HepG2 (cell line): ENCODE measurements at regions not wholly inside any gene's neighbourhood (a gene's known extent, or its start where the extent isn't known, plus 50 kb on each side); places are given as distances from the start of the nearest gene placed in this dataset.

Source experiments
- ATF7-NPFF ChIP-seq: sonication (generic); formaldehyde crosslinking; IDR thresholded peaks from 2 replicates; pipeline ENCODE4 v1.8.1; 2023; ENCODE audit warnings: mild to moderate bottlenecking, low read depth, missing genetic modification reagents, moderate library complexity
- CBX5 ChIP-seq: sonication (generic); formaldehyde crosslinking; IDR thresholded peaks from 2 replicates; pipeline ENCODE4 v1.4.0; 2020; ENCODE audit warnings: missing genetic modification reagents, borderline replicate concordance
- CC2D1A ChIP-seq: sonication (generic); formaldehyde crosslinking; IDR thresholded peaks from 2 replicates; pipeline ENCODE4 v1.8.1; 2023; ENCODE audit warnings: mild to moderate bottlenecking, missing genetic modification reagents
- DMAP1 ChIP-seq: IDR thresholded peaks from 2 replicates; pipeline ENCODE4 v1.6.1; 2016
- FOXA3 ChIP-seq: IDR thresholded peaks from 2 replicates; pipeline ENCODE4 v1.6.1; 2016; ENCODE audit warnings: missing genetic modification reagents, missing compliant biosample characterization
- FOXO1 ChIP-seq: sonication (generic); formaldehyde crosslinking; IDR thresholded peaks from 2 replicates; pipeline ENCODE4 v1.4.0; 2020; ENCODE audit warnings: missing genetic modification reagents
- MIXL1 ChIP-seq: IDR thresholded peaks from 2 replicates; pipeline ENCODE4 v1.6.1; 2016
- RARA ChIP-seq: IDR thresholded peaks from 2 replicates; pipeline ENCODE4 v1.6.1; 2016; ENCODE audit warnings: missing genetic modification reagents, missing compliant biosample characterization
- SAP130 ChIP-seq: IDR thresholded peaks from 2 replicates; pipeline ENCODE4 v1.6.1; 2016; ENCODE audit warnings: low read depth
- SP5 ChIP-seq: IDR thresholded peaks from 2 replicates; pipeline ENCODE4 v1.6.1; 2016; ENCODE audit warnings: low read depth, borderline replicate concordance
- ZKSCAN8 ChIP-seq: IDR thresholded peaks from 2 replicates; pipeline ENCODE4 v1.6.1; 2016; ENCODE audit warnings: borderline replicate concordance, missing genetic modification reagents, missing compliant biosample characterization
- ZNF12 ChIP-seq: sonication (generic); formaldehyde crosslinking; IDR thresholded peaks from 2 replicates; pipeline ENCODE4 v1.5.0; 2020; ENCODE audit warnings: missing genetic modification reagents
- ZNF251 ChIP-seq: sonication (generic); formaldehyde crosslinking; IDR thresholded peaks from 2 replicates; pipeline ENCODE4 v1.9.0; 2021; ENCODE audit warnings: mild to moderate bottlenecking, missing genetic modification reagents
- ZNF644 ChIP-seq: IDR thresholded peaks from 2 replicates; pipeline ENCODE4 v1.6.1; 2016; ENCODE audit warnings: low read depth
- ZNF724P ChIP-seq: sonication (generic); formaldehyde crosslinking; IDR thresholded peaks from 2 replicates; pipeline ENCODE4 v1.8.0; 2022; ENCODE audit warnings: missing genetic modification reagents, borderline replicate concordance
- ZNF782 ChIP-seq: sonication (generic); formaldehyde crosslinking; IDR thresholded peaks from 2 replicates; pipeline ENCODE4 v1.4.0; 2020; ENCODE audit warnings: missing genetic modification reagents, mild to moderate bottlenecking, borderline replicate concordance
- ZSCAN21 ChIP-seq: sonication (generic); formaldehyde crosslinking; IDR thresholded peaks from 2 replicates; pipeline ENCODE4 v1.8.0; 2022; ENCODE audit warnings: mild to moderate bottlenecking, missing genetic modification reagents, moderate library complexity, borderline replicate concordance
- TF ChIP-seq, protein P1 (sequence below): IDR thresholded peaks from 2 replicates; pipeline ENCODE4 v1.6.1; 2016; ENCODE audit warnings: low read depth, missing genetic modification reagents, missing compliant biosample characterization
- TF ChIP-seq, protein P2 (sequence below): sonication (generic); formaldehyde crosslinking; IDR thresholded peaks from 2 replicates; pipeline ENCODE4 v1.8.0; 2022; ENCODE audit warnings: low read depth, missing genetic modification reagents
- TF ChIP-seq, protein P3 (sequence below): sonication (generic); formaldehyde crosslinking; IDR thresholded peaks from 2 replicates; pipeline ENCODE4 v1.5.1; 2020; ENCODE audit warnings: mild to moderate bottlenecking, missing genetic modification reagents, moderate library complexity
- TF ChIP-seq, protein P4 (sequence below): IDR thresholded peaks from 2 replicates; pipeline ENCODE4 v1.6.1; 2016

DNA sequence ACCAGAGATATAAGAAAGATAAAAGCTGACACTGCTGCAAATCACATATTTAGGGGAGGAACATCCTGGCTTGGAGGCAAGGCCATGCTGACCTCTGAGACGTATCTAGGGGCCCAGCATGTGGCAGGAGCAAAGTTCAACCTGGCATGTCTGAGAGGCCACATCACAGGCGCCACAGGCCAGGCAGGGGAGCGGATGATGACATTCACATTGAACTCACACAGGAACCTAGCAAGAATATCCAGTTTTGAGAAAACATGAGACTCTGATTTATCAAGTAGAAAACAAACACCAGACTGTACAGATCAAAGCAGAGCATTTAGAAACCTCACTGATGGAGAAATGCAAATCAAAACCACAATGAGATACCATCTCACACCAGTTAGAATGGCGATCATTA lies 64.2 kb upstream of the STK32A start (continued):
- TF ChIP-seq ZNF251, result no peak
- TF ChIP-seq CBX5 (CRISPR knock-in tag), result peak; percentile 56; the same call in 1 of the 2 replicates
- no peak for TF ChIP-seq CC2D1A (CRISPR knock-in tag)
- peak; percentile 75 for TF ChIP-seq SP5 (CRISPR knock-in tag)
- TF ChIP-seq ZNF782 (CRISPR knock-in tag), result no peak
- peak; percentile 70 for TF ChIP-seq SAP130 (CRISPR knock-in tag)
- TF ChIP-seq ZSCAN21 (CRISPR knock-in tag), result peak; percentile 38; the same call in 1 of the 2 replicates
- no peak for TF ChIP-seq ZNF724P
- peak; percentile 78 for TF ChIP-seq FOXO1
- TF ChIP-seq, protein P1, sequence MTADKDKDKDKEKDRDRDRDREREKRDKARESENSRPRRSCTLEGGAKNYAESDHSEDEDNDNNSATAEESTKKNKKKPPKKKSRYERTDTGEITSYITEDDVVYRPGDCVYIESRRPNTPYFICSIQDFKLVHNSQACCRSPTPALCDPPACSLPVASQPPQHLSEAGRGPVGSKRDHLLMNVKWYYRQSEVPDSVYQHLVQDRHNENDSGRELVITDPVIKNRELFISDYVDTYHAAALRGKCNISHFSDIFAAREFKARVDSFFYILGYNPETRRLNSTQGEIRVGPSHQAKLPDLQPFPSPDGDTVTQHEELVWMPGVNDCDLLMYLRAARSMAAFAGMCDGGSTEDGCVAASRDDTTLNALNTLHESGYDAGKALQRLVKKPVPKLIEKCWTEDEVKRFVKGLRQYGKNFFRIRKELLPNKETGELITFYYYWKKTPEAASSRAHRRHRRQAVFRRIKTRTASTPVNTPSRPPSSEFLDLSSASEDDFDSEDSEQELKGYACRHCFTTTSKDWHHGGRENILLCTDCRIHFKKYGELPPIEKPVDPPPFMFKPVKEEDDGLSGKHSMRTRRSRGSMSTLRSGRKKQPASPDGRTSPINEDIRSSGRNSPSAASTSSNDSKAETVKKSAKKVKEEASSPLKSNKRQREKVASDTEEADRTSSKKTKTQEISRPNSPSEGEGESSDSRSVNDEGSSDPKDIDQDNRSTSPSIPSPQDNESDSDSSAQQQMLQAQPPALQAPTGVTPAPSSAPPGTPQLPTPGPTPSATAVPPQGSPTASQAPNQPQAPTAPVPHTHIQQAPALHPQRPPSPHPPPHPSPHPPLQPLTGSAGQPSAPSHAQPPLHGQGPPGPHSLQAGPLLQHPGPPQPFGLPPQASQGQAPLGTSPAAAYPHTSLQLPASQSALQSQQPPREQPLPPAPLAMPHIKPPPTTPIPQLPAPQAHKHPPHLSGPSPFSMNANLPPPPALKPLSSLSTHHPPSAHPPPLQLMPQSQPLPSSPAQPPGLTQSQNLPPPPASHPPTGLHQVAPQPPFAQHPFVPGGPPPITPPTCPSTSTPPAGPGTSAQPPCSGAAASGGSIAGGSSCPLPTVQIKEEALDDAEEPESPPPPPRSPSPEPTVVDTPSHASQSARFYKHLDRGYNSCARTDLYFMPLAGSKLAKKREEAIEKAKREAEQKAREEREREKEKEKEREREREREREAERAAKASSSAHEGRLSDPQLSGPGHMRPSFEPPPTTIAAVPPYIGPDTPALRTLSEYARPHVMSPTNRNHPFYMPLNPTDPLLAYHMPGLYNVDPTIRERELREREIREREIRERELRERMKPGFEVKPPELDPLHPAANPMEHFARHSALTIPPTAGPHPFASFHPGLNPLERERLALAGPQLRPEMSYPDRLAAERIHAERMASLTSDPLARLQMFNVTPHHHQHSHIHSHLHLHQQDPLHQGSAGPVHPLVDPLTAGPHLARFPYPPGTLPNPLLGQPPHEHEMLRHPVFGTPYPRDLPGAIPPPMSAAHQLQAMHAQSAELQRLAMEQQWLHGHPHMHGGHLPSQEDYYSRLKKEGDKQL (CRISPR knock-in tag), result peak; percentile 55; the same call in 1 of the 2 replicates
- TF ChIP-seq, protein P2, sequence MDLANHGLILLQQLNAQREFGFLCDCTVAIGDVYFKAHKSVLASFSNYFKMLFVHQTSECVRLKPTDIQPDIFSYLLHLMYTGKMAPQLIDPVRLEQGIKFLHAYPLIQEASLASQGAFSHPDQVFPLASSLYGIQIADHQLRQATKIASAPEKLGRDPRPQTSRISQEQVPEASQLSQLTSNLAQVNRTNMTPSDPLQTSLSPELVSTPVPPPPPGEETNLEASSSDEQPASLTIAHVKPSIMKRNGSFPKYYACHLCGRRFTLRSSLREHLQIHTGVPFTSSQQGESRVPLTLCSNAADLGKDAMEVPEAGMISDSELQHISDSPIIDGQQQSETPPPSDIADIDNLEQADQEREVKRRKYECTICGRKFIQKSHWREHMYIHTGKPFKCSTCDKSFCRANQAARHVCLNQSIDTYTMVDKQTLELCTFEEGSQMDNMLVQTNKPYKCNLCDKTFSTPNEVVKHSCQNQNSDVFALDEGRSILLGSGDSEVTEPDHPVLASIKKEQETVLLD (CRISPR knock-in tag), result peak; percentile 34; the same call in 1 of the 2 replicates
- peak; percentile 48; the same call in 1 of the 2 replicates for TF ChIP-seq ZKSCAN8
- TF ChIP-seq, protein P3, sequence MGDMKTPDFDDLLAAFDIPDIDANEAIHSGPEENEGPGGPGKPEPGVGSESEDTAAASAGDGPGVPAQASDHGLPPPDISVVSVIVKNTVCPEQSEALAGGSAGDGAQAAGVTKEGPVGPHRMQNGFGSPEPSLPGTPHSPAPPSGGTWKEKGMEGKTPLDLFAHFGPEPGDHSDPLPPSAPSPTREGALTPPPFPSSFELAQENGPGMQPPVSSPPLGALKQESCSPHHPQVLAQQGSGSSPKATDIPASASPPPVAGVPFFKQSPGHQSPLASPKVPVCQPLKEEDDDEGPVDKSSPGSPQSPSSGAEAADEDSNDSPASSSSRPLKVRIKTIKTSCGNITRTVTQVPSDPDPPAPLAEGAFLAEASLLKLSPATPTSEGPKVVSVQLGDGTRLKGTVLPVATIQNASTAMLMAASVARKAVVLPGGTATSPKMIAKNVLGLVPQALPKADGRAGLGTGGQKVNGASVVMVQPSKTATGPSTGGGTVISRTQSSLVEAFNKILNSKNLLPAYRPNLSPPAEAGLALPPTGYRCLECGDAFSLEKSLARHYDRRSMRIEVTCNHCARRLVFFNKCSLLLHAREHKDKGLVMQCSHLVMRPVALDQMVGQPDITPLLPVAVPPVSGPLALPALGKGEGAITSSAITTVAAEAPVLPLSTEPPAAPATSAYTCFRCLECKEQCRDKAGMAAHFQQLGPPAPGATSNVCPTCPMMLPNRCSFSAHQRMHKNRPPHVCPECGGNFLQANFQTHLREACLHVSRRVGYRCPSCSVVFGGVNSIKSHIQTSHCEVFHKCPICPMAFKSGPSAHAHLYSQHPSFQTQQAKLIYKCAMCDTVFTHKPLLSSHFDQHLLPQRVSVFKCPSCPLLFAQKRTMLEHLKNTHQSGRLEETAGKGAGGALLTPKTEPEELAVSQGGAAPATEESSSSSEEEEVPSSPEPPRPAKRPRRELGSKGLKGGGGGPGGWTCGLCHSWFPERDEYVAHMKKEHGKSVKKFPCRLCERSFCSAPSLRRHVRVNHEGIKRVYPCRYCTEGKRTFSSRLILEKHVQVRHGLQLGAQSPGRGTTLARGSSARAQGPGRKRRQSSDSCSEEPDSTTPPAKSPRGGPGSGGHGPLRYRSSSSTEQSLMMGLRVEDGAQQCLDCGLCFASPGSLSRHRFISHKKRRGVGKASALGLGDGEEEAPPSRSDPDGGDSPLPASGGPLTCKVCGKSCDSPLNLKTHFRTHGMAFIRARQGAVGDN (CRISPR knock-in tag), result peak; percentile 46
- TF ChIP-seq ATF7-NPFF (CRISPR knock-in tag), result no peak
- TF ChIP-seq, protein P4, sequence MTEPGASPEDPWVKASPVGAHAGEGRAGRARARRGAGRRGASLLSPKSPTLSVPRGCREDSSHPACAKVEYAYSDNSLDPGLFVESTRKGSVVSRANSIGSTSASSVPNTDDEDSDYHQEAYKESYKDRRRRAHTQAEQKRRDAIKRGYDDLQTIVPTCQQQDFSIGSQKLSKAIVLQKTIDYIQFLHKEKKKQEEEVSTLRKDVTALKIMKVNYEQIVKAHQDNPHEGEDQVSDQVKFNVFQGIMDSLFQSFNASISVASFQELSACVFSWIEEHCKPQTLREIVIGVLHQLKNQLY (CRISPR knock-in tag), result peak; percentile 64; the same call in 1 of the 2 replicates
- peak; percentile 54; the same call in 1 of the 2 replicates for TF ChIP-seq DMAP1 (CRISPR knock-in tag)
- TF ChIP-seq ZNF12 (CRISPR knock-in tag), result peak; percentile 59; the same call in 1 of the 2 replicates
- TF ChIP-seq ZNF644 (CRISPR knock-in tag), result peak; percentile 90
- peak; percentile 42; the same call in 1 of the 2 replicates for TF ChIP-seq MIXL1
- TF ChIP-seq RARA (CRISPR knock-in tag), result peak; percentile 97
- peak; percentile 81 for TF ChIP-seq FOXA3 (CRISPR knock-in tag)
